Activated CD4-positive, alpha-beta T cell treated with anti-CD3 and anti-CD28 coated beads for 48 hours (primary cell): ENCODE measurements at regions not wholly inside any gene's neighbourhood (a gene's known extent, or its start where the extent isn't known, plus 50 kb on each side); places are given as distances from the start of the nearest gene placed in this dataset.

Source experiments
- DNase-seq: peaks from one replicate; pipeline ENCODE4 v3.0.0-alpha.2; 2020

DNA sequence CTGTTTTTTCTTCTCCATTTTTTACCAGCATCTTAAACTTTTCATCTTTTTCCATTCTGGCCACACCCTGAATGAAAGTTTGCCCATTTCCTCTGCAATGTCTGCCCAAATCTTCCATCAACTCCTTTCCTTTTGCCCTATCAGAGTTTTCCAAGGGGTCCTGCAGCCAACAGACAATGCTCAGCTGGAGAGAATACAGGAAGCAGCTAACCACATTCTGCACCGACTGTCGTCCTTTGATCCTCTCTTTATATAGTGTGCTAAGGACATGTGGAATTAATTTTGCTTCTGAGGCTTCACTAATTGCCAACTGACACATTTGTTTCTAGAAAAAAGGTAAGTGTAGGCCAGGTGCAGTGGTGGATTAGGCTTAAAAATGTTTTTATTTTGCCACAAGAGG, 50.5 kb upstream of the DLX2 start:
- no peak for DNase-seq

- DNase-seq: no peak
Observed at GRCh38 chr2:172153757-172154156, 51.1 kb upstream of the DLX2 start.

DNA sequence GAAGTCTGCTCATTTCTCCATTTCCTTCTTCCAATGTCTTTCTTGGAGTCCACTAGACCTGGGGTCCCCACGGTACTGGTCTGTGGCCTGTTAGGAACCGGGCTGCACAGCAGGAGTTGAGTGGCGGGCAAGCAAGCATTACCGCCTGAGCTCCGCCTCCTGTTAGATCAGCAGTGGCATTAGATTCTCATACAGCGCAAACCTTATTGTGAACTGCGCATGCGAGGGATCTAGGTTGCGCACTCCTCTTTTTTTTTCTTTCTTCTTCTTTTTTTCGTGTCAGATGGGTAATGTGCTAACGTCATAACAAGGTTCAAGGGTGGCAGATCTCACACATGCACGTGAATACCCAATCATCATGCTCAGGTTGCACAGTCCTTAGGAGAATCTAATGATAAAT, 53.1 kb upstream of the DLX2 start:
- DNase-seq: no peak

- no peak for DNase-seq
Observed at GRCh38 chr2:172160839-172161238, 58.1 kb upstream of the DLX2 start.

DNA sequence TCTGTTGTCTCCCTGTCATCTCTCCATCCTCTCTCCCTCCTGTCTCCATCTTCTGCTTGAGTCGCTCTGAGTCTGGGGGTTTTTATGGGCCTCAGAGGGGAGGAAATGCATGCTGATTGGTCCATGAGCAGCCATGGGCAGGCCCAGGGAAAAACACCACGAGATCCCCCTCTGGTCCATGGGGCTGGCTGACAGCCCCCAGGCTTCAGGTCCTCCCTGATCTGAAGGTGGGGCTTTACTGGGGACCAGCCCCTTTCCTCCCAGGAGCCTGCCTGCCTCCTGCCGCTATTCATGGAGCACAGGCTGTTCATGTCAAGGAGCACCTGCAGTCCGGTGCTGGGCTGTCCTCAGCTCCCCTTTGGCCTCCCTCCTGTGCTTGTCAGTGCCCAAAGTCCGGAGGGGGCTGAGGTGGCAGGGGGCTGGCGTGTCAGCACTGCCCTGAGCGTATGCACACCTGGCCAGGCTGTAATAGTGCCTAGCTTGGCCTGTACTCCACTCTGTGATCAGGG, 59.6 kb upstream of the DLX2 start:
- DNase-seq: no peak

DNA sequence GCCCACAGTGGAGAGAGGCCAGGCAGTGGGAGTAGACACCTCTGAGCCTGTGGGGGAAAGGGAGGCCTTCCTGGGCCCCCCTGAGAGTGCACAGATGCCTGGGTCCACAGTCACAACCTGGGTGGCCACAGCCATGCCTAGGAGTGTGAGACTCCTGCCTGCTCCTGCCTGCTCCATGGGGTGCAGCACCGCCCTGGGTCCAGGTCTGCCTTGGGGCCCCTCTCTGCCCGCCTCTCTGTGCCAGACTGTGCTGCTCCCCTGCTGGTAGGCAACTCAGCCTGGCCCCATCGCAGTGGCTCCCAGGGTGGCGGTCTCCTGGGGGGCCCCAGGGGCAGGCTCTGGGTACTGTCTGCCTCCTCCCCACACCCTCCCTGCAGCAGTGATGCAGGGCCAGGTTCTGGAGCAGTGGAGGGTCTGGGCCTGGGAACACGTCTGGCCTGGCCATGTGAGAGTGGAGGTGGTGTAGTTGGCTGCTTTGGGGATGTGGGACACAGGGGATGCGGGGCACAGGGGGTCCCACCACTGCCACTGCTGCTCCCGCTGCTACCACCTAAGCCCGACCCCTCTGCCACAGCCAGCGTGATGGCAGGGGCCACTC, 60.1 kb upstream of the DLX2 start:
- DNase-seq: no peak

DNA sequence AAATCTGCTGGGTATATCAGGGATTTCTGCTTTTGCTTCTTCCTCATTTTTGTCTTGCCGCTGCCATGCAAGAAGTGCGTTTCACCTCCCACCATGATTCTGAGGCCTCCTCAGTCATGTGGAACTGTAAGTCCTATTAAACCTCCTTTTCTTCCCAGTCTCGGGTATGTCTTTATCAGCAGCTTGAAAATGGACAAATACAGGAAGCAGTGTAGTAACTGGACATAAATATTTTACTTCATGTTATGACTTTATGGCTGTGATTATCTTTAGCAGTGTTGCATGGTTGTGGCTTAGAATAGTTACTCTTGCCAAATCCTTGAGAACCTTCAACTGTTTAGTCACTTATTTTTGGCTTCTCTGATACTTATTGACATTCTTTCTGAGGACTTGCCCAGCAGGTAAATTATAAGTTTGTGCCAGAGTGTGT, 66.2 kb upstream of the DLX2 start:
- DNase-seq: no peak

GRCh38 chr2:172169611-172170010, 66.9 kb upstream of the DLX2 start:
- no peak for DNase-seq

DNA sequence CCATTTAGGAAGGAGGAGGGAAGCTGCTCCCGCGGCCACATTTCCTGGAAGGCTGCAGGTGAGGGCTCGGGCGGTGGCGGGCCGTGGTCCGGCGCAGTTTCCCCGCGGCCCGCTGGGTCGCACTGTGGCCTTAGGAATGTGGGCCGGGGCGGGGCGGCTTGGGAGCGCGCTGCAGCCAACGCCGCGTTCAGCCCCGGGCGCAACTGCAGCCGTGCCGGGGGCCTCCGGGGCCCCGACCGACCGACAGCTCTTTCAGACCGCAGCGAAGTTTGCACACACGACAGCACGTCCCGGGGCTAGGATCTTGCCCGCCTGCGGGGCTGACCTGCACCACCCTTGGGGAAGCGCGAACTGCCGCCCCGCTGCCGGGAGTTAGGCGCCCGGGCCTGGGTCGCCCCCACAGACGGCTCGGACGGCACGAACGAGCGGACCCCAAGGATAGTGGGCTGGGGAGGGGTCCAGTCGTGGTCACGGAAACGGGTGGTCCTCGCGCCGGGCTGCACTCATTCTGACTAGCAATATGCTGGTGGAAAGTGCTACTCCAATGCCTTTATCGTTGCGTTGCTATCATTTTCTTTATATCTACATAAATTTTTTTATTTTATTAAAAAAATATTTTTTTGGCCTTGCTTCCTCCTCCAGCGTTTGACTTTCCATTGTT, 69.9 kb upstream of the DLX2 start:
- DNase-seq: peak; percentile 69

DNA sequence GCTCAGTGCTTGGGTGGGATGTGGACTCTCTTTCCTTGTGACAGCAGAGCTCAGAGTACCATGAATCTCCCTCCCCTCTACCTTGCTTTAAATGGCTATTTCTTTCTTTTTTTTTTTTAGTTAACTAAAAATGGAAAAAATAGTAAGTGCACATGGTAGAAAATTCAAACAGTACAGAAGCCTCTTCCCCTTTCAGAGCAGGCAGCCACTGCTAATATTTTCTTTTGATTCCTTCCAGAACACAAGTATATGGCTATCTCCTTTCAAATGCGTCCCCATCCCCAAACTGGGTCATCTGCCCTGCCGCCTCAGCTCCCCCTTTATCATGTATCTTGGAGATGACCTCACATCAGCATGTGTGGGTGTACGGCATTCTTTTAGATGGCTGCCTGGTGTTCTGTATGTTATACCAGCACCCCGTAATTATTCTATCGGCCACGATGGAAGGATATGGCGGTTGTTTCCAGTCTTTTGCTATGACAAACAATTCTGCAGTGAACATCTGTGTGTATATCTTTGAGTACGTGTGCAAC, 70.5 kb upstream of the DLX2 start:
- DNase-seq: no peak

- DNase-seq: no peak
Observed at GRCh38 chr2:172177581-172177980, 74.9 kb upstream of the DLX2 start.

DNA sequence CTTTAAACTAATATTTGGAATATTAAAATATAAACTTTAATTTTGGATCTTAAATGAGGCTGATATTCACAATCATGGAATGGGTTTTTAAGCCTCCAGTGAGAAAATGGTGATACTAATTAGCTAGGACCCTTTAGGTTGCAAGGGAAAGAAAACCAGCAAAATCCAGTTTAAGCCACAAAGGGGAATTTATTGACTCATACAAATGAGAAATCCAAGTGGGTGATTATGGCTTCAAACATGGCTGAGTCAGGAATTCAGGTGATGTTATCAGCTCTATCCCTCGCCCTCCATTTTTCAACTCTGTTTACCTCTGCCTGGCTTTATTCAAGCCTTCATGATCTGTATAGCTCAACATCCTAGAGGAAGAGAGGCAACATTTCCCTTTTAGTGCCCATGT, 75.3 kb upstream of the DLX2 start:
- DNase-seq: no peak

DNA sequence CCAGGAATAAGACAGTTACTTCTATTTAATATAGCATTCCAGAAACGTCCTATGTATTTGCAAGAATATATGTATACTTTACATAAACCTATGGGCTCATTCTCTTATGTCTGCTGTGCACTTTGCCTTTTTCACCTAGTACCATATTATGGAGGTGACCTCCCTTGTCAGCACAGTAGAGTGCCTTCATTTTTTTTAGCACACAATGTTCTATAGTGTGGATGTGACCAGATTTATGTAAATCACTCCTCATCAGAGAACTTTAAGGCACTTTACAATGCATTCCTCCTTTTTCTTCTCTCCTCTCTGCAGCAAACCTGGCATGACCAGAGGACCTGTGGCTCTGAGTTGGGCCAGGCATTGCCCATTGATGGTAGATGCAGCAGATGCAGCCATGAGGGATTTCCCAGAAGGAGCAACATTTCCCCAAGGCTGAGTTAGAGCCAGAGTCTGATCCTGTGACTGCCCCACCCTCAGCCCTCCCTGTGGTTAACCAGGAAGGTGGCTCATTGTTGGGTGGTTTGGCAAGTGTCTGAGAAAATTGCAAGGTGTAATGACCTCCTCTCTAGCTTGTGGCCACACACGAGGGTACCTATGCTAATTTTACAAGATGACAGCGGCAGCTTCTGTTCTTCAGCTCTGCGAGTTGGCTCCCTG, 76.5 kb upstream of the DLX2 start:
- peak; percentile 21 for DNase-seq

GRCh38 chr2:172181840-172182239, 79.1 kb upstream of the DLX2 start:
- DNase-seq: no peak

- no peak for DNase-seq
Observed at GRCh38 chr2:172182624-172183023, 79.9 kb upstream of the DLX2 start.

DNA sequence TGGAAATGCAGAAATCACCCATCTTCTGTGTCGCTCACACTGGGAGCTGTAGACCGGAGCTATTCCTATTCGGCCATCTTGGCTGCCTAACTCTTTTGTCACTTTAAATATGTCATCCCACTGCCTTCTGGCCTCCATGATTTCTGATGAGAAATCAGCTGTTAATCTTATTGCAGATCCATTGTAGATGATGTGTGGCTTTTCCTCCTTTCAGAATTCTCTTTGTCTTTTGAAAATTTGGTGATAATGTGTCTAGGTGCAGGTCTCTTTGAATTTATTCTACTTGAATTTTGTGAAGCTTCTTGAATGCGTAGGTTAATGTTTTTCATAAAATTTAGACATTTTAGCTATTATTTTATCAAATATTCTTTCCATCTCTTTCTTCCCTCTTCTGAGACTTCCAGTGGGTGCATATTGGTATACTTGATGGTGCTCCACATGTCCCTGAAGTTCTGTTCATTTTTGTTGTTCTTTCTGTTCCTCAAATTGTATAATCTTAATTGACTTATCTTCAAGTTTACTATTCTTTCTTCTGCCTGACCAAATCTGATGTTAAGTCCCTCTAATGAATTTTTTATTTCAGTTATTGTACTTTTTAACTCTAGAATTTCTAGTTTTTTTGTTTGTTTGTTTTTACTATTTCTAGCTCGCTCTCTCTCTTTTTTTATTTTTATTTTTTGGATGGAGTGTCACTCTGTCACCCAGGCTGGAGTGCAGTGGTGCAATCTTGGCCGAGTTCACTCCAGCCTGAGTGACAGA, 90.8 kb upstream of the DLX2 start:
- DNase-seq: no peak

- no peak for DNase-seq
Observed at GRCh38 chr2:172195836-172196376, 93.2 kb upstream of the DLX2 start.

DNA sequence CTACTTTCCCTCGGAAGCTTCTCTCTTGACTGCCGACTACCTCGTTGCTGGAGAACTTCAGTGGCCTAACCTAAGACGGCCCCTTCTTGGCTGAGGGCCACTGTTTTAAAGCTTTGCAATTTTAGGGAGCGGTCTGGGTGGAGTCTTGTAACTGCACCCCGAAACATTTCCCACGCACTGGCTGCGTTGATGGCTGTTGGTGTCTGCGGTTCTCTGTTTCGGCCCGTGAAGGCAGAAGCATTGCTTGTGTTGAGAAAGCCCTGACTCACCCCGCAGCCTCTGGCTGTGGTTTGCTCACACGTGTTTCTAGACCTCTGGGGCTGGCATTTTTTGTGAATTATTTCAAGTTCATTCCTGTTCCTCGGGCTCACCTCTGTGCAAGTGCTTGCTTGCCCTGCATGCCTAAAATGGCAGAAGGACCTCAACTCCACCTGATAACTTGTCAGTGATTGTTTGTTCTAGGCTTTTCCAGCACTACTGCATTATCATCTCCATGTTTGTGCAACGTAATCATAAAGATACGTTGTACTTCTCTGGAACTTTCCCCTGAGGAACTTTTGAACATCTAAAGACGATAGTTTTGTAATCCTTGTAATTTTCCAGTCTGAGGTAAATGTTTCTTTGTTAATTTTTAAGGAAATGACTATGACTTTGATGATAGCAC, 94.2 kb upstream of the DLX2 start:
- peak; percentile 67 for DNase-seq

- DNase-seq: no peak
Observed at GRCh38 chr2:172198361-172198760, 95.7 kb upstream of the DLX2 start.

- DNase-seq: no peak
Observed at GRCh38 chr2:172198908-172199307, 96.2 kb upstream of the DLX2 start.

- peak; percentile 33 for DNase-seq
Observed at GRCh38 chr2:172200495-172201085, 97.9 kb upstream of the DLX2 start.

GRCh38 chr2:172204309-172204708, 101.6 kb upstream of the DLX2 start:
- DNase-seq: no peak
